HEK293 (cell line): ENCODE measurements at regions not wholly inside any gene's neighbourhood (a gene's known extent, or its start where the extent isn't known, plus 50 kb on each side); places are given as distances from the start of the nearest gene placed in this dataset.

Source experiments
- CTCF ChIA-PET: fragments of 350-600 bp; formaldehyde crosslinking; extraction: SDS; loops from one replicate; lab custom pipeline; 2021; ENCODE audit warnings: antibody characterized with exemption; lab: Yijun Ruan, JAX
- POLR2A ChIA-PET: fragments of 300-600 bp; formaldehyde crosslinking; extraction: SDS; loops from one replicate; lab custom pipeline; 2020; ENCODE audit warnings: antibody characterized with exemption, inconsistent platforms; lab: Yijun Ruan, JAX
- H3K27ac ChIP-seq: fragments of 200-500 bp; sonication (Bioruptor generic); 2 replicates; pipeline ENCODE4 v1.5.1; 2014; ENCODE audit warnings: low read depth, low read length, control low read depth, inconsistent platforms; ENCODE audit errors: extremely low read depth
- H3K36me3 ChIP-seq, 2 experiments: fragments of 200-500 bp in 1 of 2; sonication (Bioruptor generic) in 1 of 2; 1 replicate in 1 of 2; 2 replicates in 1 of 2; pipeline ENCODE4 v1.5.1; 2014 to 2017; ENCODE audit warnings: inconsistent platforms in 2 of 2, low read length in 2 of 2; ENCODE audit not compliant: control insufficient read depth in 2 of 2, insufficient read depth in 1 of 2
- H3K4me1 ChIP-seq: fragments of 200-500 bp; sonication (Bioruptor generic); 2 replicates; pipeline ENCODE4 v1.5.1; 2014; ENCODE audit warnings: mild to moderate bottlenecking, low read length, inconsistent platforms; ENCODE audit not compliant: control insufficient read depth, insufficient read depth
- H3K4me3 ChIP-seq: 2 replicates; pipeline ENCODE4 v1.5.1; 2011; ENCODE audit warnings: low read depth, mild to moderate bottlenecking, control low read depth, low read length, moderate library complexity
- H3K9me3 ChIP-seq: fragments of 200-500 bp; sonication (Bioruptor generic); 2 replicates; pipeline ENCODE4 v1.5.1; 2014; ENCODE audit warnings: low read depth, low read length, inconsistent platforms; ENCODE audit not compliant: control insufficient read depth, insufficient read depth
- BCL11A ChIP-seq: fragments of 450-650 bp; formaldehyde crosslinking; IDR thresholded peaks from 2 replicates; pipeline ENCODE4 v1.5.1; 2016; ENCODE audit warnings: low read depth, missing biosample characterization, missing genetic modification characterization
- GFI1B ChIP-seq: fragments of 450-650 bp; formaldehyde crosslinking; IDR thresholded peaks from 2 replicates; pipeline ENCODE4 v1.5.1; 2016; ENCODE audit warnings: missing biosample characterization, missing genetic modification characterization
- HOXC10 ChIP-seq: sonication (generic); formaldehyde crosslinking; IDR thresholded peaks from 2 replicates; pipeline ENCODE4 v1.8.1; 2023; ENCODE audit warnings: mild to moderate bottlenecking, missing genetic modification reagents
- ZBTB20 ChIP-seq: fragments of 450-650 bp; formaldehyde crosslinking; IDR thresholded peaks from 2 replicates; pipeline ENCODE4 v1.5.1; 2016; ENCODE audit warnings: missing biosample characterization, missing genetic modification characterization
- ZEB2 ChIP-seq: fragments of 450-650 bp; formaldehyde crosslinking; IDR thresholded peaks from 2 replicates; pipeline ENCODE4 v1.5.1; 2016; ENCODE audit warnings: missing biosample characterization, missing genetic modification characterization
- ZNF10 ChIP-seq: fragments of 450-650 bp; formaldehyde crosslinking; IDR thresholded peaks from 2 replicates; pipeline ENCODE4 v1.5.1; 2017; ENCODE audit warnings: missing biosample characterization, missing genetic modification characterization
- ZNF112 ChIP-seq: fragments of 450-650 bp; formaldehyde crosslinking; IDR thresholded peaks from 2 replicates; pipeline ENCODE4 v1.5.0; 2017; ENCODE audit warnings: missing biosample characterization, missing genetic modification characterization
- ZNF114 ChIP-seq: fragments of 450-650 bp; formaldehyde crosslinking; IDR thresholded peaks from 2 replicates; pipeline ENCODE4 v1.5.0; 2017; ENCODE audit warnings: missing biosample characterization, missing genetic modification characterization
- ZNF133 ChIP-seq: fragments of 450-650 bp; formaldehyde crosslinking; IDR thresholded peaks from 2 replicates; pipeline ENCODE4 v1.5.1; 2016; ENCODE audit warnings: missing biosample characterization, missing genetic modification characterization
- ZNF174 ChIP-seq: fragments of 450-650 bp; formaldehyde crosslinking; IDR thresholded peaks from 2 replicates; pipeline ENCODE4 v1.5.0; 2017; ENCODE audit warnings: missing biosample characterization, mild to moderate bottlenecking, missing genetic modification characterization
- ZNF214 ChIP-seq: fragments of 450-650 bp; formaldehyde crosslinking; IDR thresholded peaks from 2 replicates; pipeline ENCODE4 v1.5.1; 2017; ENCODE audit warnings: missing biosample characterization, mild to moderate bottlenecking, missing genetic modification characterization, borderline replicate concordance
- ZNF266 ChIP-seq: fragments of 450-650 bp; formaldehyde crosslinking; IDR thresholded peaks from 2 replicates; pipeline ENCODE4 v1.5.1; 2016; ENCODE audit warnings: missing biosample characterization, missing genetic modification characterization, low read depth
- ZNF366 ChIP-seq: fragments of 450-650 bp; formaldehyde crosslinking; conservative IDR thresholded peaks from 2 replicates; pipeline ENCODE4 v1.5.1; 2016; ENCODE audit warnings: missing biosample characterization, missing genetic modification characterization
- ZNF426 ChIP-seq: fragments of 450-650 bp; formaldehyde crosslinking; IDR thresholded peaks from 2 replicates; pipeline ENCODE4 v1.5.1; 2017; ENCODE audit warnings: missing biosample characterization, missing genetic modification characterization, mild to moderate bottlenecking, inconsistent platforms, moderate library complexity
- ZNF433 ChIP-seq: fragments of 450-650 bp; formaldehyde crosslinking; IDR thresholded peaks from 2 replicates; pipeline ENCODE4 v1.5.1; 2016; ENCODE audit warnings: missing biosample characterization, missing genetic modification characterization, low read depth
- ZNF529 ChIP-seq: fragments of 450-650 bp; formaldehyde crosslinking; IDR thresholded peaks from 2 replicates; pipeline ENCODE4 v1.5.1; 2017; ENCODE audit warnings: missing genetic modification characterization, missing biosample characterization; ENCODE audit not compliant: insufficient replicate concordance
- ZNF530 ChIP-seq: fragments of 450-650 bp; formaldehyde crosslinking; IDR thresholded peaks from 2 replicates; pipeline ENCODE4 v1.5.1; 2016; ENCODE audit warnings: low read depth, missing biosample characterization, missing genetic modification characterization
- ZNF624 ChIP-seq: fragments of 450-650 bp; formaldehyde crosslinking; IDR thresholded peaks from 2 replicates; pipeline ENCODE4 v1.5.1; 2017; ENCODE audit warnings: missing biosample characterization, missing genetic modification characterization
- ZNF660 ChIP-seq: fragments of 450-650 bp; IDR thresholded peaks from 2 replicates; pipeline ENCODE4 v1.5.1; 2018; ENCODE audit warnings: missing biosample characterization, mild to moderate bottlenecking, missing genetic modification characterization
- TF ChIP-seq, protein P1 (sequence below): fragments of 450-650 bp; formaldehyde crosslinking; IDR thresholded peaks from 2 replicates; pipeline ENCODE4 v1.5.1; 2016; ENCODE audit warnings: missing biosample characterization, missing genetic modification characterization
- TF ChIP-seq, protein P2 (sequence below): fragments of 450-650 bp; IDR thresholded peaks from 2 replicates; pipeline ENCODE4 v1.5.1; 2018; ENCODE audit warnings: missing biosample characterization, mild to moderate bottlenecking, missing genetic modification characterization
- TF ChIP-seq, protein P3 (sequence below): fragments of 450-650 bp; formaldehyde crosslinking; IDR thresholded peaks from 2 replicates; pipeline ENCODE4 v1.5.1; 2016; ENCODE audit warnings: missing biosample characterization, missing genetic modification characterization, borderline replicate concordance
- TF ChIP-seq, protein P4 (sequence below): fragments of 450-650 bp; formaldehyde crosslinking; IDR thresholded peaks from 2 replicates; pipeline ENCODE4 v1.5.1; 2016; ENCODE audit warnings: missing biosample characterization, missing genetic modification characterization, borderline replicate concordance

DNA sequence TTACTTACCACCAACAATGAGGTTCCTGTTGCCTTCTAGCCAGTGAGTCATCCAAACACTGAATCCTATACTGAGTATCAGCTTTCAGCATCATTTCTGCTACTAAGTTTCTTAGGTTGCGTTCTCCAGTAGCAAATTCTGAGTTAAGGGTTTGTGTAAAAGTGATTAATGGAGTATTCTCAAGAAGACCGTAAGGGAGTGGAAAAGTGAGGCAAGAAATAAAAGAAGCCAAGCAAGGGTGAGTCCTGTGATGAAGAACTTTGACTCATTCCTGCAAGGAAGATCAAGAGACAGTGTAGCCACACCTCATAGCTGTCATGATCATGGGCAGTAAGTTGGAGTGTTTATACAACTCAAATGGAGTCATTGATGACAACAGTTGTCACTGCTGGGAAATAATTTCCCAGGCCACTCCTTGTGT lies 446.2 kb downstream of the RAPGEF2 start (continued):
- TF ChIP-seq ZNF133 (tag by site-specific recombination) (no peak), ZNF433 (tag by site-specific recombination) (no peak), ZNF530 (no peak), ZEB2 (no peak), ZNF366 (tag by site-specific recombination) (no peak), ZNF624 (no peak), ZNF266 (tag by site-specific recombination) (no peak), ZNF112 (tag by site-specific recombination) (no peak)

DNA sequence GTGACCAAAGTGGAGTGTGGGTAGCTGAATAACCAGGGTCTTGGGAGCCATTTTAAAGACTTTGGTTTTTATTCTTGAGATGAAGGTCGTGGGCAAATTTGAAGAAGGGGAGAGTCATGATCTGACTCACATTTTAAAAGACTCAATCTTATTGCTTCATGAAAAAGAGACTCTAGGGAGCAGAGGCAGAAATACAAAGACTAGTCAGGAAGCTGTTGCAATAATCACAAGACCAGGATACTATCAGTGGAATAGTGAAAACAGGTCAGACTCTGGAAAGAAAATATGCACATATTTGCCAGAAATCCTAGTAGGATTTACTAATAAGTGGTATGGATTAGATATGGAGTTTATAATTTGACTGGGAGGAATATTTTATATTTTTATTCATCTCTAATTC lies 448.4 kb downstream of the RAPGEF2 start:
- H3K9me3 ChIP-seq, result no peaks in the 10 kb centered on the region
- H3K4me1 ChIP-seq, result no peaks in the 10 kb centered on the region
- no peak for TF ChIP-seq ZNF10 (tag by site-specific recombination)
- TF ChIP-seq, protein P1, sequence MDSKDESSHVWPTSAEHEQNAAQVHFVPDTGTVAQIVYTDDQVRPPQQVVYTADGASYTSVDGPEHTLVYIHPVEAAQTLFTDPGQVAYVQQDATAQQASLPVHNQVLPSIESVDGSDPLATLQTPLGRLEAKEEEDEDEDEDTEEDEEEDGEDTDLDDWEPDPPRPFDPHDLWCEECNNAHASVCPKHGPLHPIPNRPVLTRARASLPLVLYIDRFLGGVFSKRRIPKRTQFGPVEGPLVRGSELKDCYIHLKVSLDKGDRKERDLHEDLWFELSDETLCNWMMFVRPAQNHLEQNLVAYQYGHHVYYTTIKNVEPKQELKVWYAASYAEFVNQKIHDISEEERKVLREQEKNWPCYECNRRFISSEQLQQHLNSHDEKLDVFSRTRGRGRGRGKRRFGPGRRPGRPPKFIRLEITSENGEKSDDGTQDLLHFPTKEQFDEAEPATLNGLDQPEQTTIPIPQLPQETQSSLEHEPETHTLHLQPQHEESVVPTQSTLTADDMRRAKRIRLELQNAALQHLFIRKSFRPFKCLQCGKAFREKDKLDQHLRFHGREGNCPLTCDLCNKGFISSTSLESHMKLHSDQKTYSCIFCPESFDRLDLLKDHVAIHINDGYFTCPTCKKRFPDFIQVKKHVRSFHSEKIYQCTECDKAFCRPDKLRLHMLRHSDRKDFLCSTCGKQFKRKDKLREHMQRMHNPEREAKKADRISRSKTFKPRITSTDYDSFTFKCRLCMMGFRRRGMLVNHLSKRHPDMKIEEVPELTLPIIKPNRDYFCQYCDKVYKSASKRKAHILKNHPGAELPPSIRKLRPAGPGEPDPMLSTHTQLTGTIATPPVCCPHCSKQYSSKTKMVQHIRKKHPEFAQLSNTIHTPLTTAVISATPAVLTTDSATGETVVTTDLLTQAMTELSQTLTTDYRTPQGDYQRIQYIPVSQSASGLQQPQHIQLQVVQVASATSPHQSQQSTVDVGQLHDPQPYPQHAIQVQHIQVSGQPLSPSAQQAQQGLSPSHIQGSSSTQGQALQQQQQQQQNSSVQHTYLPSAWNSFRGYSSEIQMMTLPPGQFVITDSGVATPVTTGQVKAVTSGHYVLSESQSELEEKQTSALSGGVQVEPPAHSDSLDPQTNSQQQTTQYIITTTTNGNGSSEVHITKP (tag by site-specific recombination), result no peak
- TF ChIP-seq, protein P2, sequence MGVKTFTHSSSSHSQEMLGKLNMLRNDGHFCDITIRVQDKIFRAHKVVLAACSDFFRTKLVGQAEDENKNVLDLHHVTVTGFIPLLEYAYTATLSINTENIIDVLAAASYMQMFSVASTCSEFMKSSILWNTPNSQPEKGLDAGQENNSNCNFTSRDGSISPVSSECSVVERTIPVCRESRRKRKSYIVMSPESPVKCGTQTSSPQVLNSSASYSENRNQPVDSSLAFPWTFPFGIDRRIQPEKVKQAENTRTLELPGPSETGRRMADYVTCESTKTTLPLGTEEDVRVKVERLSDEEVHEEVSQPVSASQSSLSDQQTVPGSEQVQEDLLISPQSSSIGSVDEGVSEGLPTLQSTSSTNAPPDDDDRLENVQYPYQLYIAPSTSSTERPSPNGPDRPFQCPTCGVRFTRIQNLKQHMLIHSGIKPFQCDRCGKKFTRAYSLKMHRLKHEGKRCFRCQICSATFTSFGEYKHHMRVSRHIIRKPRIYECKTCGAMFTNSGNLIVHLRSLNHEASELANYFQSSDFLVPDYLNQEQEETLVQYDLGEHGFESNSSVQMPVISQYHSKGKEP (tag by site-specific recombination), result no peak
- TF ChIP-seq, protein P3, sequence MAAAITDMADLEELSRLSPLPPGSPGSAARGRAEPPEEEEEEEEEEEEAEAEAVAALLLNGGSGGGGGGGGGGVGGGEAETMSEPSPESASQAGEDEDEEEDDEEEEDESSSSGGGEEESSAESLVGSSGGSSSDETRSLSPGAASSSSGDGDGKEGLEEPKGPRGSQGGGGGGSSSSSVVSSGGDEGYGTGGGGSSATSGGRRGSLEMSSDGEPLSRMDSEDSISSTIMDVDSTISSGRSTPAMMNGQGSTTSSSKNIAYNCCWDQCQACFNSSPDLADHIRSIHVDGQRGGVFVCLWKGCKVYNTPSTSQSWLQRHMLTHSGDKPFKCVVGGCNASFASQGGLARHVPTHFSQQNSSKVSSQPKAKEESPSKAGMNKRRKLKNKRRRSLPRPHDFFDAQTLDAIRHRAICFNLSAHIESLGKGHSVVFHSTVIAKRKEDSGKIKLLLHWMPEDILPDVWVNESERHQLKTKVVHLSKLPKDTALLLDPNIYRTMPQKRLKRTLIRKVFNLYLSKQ, result no peak
- TF ChIP-seq ZNF214 (tag by site-specific recombination), result no peak
- no peak for TF ChIP-seq ZBTB20 (tag by site-specific recombination)
- no peak for TF ChIP-seq GFI1B (tag by site-specific recombination)
- TF ChIP-seq ZNF426, result no peak
- TF ChIP-seq, protein P4, sequence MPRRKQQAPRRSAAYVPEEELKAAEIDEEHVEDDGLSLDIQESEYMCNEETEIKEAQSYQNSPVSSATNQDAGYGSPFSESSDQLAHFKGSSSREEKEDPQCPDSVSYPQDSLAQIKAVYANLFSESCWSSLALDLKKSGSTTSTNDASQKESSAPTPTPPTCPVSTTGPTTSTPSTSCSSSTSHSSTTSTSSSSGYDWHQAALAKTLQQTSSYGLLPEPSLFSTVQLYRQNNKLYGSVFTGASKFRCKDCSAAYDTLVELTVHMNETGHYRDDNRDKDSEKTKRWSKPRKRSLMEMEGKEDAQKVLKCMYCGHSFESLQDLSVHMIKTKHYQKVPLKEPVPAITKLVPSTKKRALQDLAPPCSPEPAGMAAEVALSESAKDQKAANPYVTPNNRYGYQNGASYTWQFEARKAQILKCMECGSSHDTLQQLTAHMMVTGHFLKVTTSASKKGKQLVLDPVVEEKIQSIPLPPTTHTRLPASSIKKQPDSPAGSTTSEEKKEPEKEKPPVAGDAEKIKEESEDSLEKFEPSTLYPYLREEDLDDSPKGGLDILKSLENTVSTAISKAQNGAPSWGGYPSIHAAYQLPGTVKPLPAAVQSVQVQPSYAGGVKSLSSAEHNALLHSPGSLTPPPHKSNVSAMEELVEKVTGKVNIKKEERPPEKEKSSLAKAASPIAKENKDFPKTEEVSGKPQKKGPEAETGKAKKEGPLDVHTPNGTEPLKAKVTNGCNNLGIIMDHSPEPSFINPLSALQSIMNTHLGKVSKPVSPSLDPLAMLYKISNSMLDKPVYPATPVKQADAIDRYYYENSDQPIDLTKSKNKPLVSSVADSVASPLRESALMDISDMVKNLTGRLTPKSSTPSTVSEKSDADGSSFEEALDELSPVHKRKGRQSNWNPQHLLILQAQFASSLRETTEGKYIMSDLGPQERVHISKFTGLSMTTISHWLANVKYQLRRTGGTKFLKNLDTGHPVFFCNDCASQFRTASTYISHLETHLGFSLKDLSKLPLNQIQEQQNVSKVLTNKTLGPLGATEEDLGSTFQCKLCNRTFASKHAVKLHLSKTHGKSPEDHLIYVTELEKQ (tag by site-specific recombination), result no peak
- TF ChIP-seq ZNF529 (tag by site-specific recombination), result no peak
- TF ChIP-seq ZNF174 (tag by site-specific recombination), result no peak
- TF ChIP-seq HOXC10 (CRISPR knock-in tag), result no peak
- TF ChIP-seq ZNF112 (tag by site-specific recombination), result no peak
- TF ChIP-seq ZNF660, result no peak
- TF ChIP-seq ZNF114 (tag by site-specific recombination), result no peak
- no peak for TF ChIP-seq BCL11A (tag by site-specific recombination)
- H3K4me3 ChIP-seq, result no peak overlapping the region
- ChIA-PET CTCF (no interaction called here), POLR2A (no interaction called here)
- no peaks in the 10 kb centered on the region for H3K36me3 ChIP-seq
- H3K27ac ChIP-seq, result no peak overlapping the region
